Kidney epithelial cell (primary cell): ENCODE measurements at regions not wholly inside any gene's neighbourhood (a gene's known extent, or its start where the extent isn't known, plus 50 kb on each side); places are given as distances from the start of the nearest gene placed in this dataset.

Experiments
- DNase-seq: peaks from one replicate; pipeline ENCODE4 v3.0.0-alpha.2; 2010; ENCODE audit warnings: low read depth
- H3K27me3 ChIP-seq: 2 replicates; pipeline ENCODE4 v1.6.0; 2011; ENCODE audit warnings: low read length; ENCODE audit not compliant: control insufficient read depth, insufficient read depth
- H3K36me3 ChIP-seq: 2 replicates; pipeline ENCODE4 v1.5.1; 2011; ENCODE audit warnings: low read length; ENCODE audit not compliant: control insufficient read depth, insufficient read depth
- H3K4me3 ChIP-seq: 2 replicates; pipeline ENCODE4 v1.5.1; 2011; ENCODE audit warnings: low read depth, mild to moderate bottlenecking, control low read depth, low read length
- CTCF ChIP-seq: IDR thresholded peaks from 2 replicates; pipeline ENCODE4 v1.5.1; 2011; ENCODE audit warnings: mild to moderate bottlenecking, moderate library complexity, low read length, control low read depth, inconsistent platforms; ENCODE audit not compliant: insufficient read depth, poor library complexity, severe bottlenecking

GRCh38 chr1:216826646-216827045 is 103.4 kb upstream of the ESRRG start:
- Histone ChIP-seq H3K27me3 (no peaks in the 10 kb centered on the region), H3K4me3 (no peak overlapping the region), H3K36me3 (no peaks in the 10 kb centered on the region)
- TF ChIP-seq CTCF, result no peak
- DNase-seq, result no peak

DNA sequence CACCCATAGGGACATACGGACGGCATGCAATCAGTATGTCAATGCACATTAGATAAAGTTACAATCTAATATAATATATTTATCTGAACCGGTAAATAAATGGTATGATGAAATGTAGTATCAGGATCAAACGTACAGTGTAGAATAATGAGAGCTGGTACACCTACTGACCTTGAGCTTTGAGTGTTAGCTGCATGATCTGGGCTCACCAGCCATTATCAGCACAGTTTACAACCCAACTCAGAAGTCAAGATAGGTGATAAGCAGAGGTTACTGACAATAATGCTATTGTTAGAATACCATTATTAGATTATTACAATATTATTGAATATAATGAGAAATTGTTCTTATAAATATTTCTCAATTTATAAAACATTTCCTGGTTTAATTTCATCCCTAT is 103.0 kb upstream of the ESRRG start:
- no peaks in the 10 kb centered on the region for H3K36me3 ChIP-seq
- no peak for DNase-seq
- no peak for TF ChIP-seq CTCF
- H3K27me3 ChIP-seq, result no peaks in the 10 kb centered on the region
- no peak overlapping the region for H3K4me3 ChIP-seq

DNA sequence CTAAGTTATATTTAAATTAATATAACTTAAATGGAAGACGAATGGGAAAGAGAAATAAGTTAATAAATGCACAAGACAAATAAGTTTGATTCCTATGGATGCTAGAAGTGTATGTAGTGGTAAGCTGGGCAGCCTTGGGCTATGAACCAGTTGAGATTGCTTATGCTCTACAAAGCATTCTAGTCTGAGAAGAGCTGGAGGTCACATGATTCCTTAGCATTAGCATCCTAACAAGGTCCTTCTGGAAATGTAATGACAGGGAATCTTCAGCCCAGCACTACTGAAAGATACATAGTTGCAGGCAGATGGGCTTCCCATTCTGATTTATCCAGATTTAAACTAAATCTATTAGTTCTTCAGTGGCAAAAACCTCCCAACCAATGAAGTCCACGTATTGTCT is 102.3 kb upstream of the ESRRG start:
- no peak for DNase-seq
- TF ChIP-seq CTCF, result no peak
- Histone ChIP-seq H3K36me3 (no peaks in the 10 kb centered on the region), H3K4me3 (no peak overlapping the region), H3K27me3 (no peaks in the 10 kb centered on the region)

- no peaks in the 10 kb centered on the region for H3K36me3 ChIP-seq
Observed at GRCh38 chr1:216824511-216824910, 101.3 kb upstream of the ESRRG start.

DNA sequence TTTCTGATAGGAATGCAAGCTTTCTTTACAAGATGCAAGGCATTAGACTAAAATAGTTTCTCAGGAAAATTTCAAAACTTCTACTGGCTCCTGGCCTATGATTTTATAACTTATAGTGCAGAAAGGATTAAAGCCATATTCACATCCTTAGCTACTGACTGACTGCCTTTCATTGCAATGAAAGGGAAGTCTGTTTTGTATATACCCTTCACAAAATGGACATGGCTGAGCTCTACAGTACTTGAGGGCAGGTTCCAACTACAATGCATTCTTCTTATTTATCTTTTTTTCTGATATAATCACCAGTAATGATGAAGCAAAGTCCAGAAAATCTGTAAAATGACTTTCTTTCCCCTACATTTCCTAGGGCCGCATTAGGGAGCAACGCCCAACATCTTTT is 100.5 kb upstream of the ESRRG start:
- no peak for TF ChIP-seq CTCF
- DNase-seq, result no peak
- no peak overlapping the region for H3K4me3 ChIP-seq
- H3K36me3 ChIP-seq, result no peaks in the 10 kb centered on the region
- no peaks in the 10 kb centered on the region for H3K27me3 ChIP-seq

More at GRCh38 chr1:216824511-216824910, 101.3 kb upstream of the ESRRG start:
- DNase-seq, result no peak
- H3K27me3 ChIP-seq, result no peaks in the 10 kb centered on the region
- H3K4me3 ChIP-seq, result no peak overlapping the region
- no peak for TF ChIP-seq CTCF

DNA sequence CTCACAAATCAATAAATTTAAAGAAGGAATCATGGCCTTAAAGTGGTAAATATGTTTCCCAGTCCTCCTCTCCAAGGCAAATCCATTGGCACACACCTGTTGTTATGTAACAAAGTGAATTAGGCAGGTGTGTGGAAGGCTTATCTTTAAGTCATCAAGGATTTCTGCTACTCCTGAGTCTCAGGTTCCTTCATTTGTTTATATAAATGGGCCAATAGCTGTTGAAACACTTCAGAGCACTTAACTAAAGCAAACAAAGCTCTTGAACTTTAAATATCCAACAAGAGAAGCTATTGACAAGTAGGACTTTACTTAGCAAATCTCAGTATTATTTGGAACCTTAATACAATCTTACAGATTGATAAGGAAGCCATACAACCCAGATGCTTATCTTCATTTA is 99.3 kb upstream of the ESRRG start:
- no peak for TF ChIP-seq CTCF
- H3K4me3 ChIP-seq, result no peak overlapping the region
- H3K27me3 ChIP-seq, result no peaks in the 10 kb centered on the region
- no peaks in the 10 kb centered on the region for H3K36me3 ChIP-seq
- DNase-seq, result no peak
